Liver (tissue), 8 donors: ENCODE measurements at regions not wholly inside any gene's neighbourhood (a gene's known extent, or its start where the extent isn't known, plus 50 kb on each side); places are given as distances from the start of the nearest gene placed in this dataset.

Source experiments
- DNase-seq: peaks from one replicate; pipeline ENCODE4 v3.0.0-alpha.2; 2017; ENCODE audit warnings: low spot score
- H3K27ac ChIP-seq, 2 donors: one replicate each; pipeline ENCODE4 v1.7.0; 2013; ENCODE audit warnings: inconsistent platforms in 2 of 2, low read length in 2 of 2, control low read depth in 1 of 2, low read depth in 1 of 2, mild to moderate bottlenecking in 1 of 2
- H3K27me3 ChIP-seq, 4 donors: one replicate each; pipeline versions ENCODE4 v1.6.1 to v1.7.0; 2013; ENCODE audit warnings: low read length in 3 of 4, inconsistent platforms in 1 of 4, mild to moderate bottlenecking in 1 of 4, moderate library complexity in 1 of 4; ENCODE audit not compliant: control insufficient read depth in 4 of 4, insufficient read depth in 4 of 4
- H3K36me3 ChIP-seq, 4 donors: one replicate each; pipeline versions ENCODE4 v1.6.1 to v1.7.0; 2013; ENCODE audit warnings: low read length in 3 of 4, mild to moderate bottlenecking in 3 of 4, low read depth in 1 of 4, moderate library complexity in 1 of 4; ENCODE audit not compliant: control insufficient read depth in 4 of 4, insufficient read depth in 3 of 4
- H3K4me1 ChIP-seq, 4 donors: one replicate each; pipeline versions ENCODE4 v1.6.1 to v1.7.0; 2013; ENCODE audit warnings: low read length in 3 of 4, mild to moderate bottlenecking in 3 of 4, moderate library complexity in 1 of 4; ENCODE audit not compliant: control insufficient read depth in 4 of 4, insufficient read depth in 4 of 4
- H3K4me3 ChIP-seq, 3 donors: one replicate each; pipeline versions ENCODE4 v1.6.1 to v1.7.0; 2013; ENCODE audit warnings: low read length in 3 of 3, control low read depth in 1 of 3, low read depth in 1 of 3, mild to moderate bottlenecking in 1 of 3
- H3K9ac ChIP-seq, 2 donors: one replicate each; pipeline ENCODE4 v1.7.0; 2013; ENCODE audit warnings: low read length in 2 of 2, mild to moderate bottlenecking in 2 of 2, moderate library complexity in 2 of 2, control low read depth in 1 of 2, low read depth in 1 of 2
- H3K9me3 ChIP-seq, 4 donors: one replicate each; pipeline versions ENCODE4 v1.6.1 to v1.7.0; 2013; ENCODE audit warnings: low read length in 3 of 4; ENCODE audit not compliant: control insufficient read depth in 4 of 4
- EGR1 ChIP-seq, 2 donors: IDR thresholded peaks; 2 replicates each; pipeline ENCODE4 v1.6.1; 2016 to 2018; ENCODE audit warnings: antibody characterized with exemption in 2 of 2, low read depth in 2 of 2
- FOXA2 ChIP-seq: IDR thresholded peaks from 2 replicates; pipeline ENCODE4 v1.6.1; 2016; ENCODE audit warnings: antibody characterized with exemption
- GABPA ChIP-seq, 2 donors: IDR thresholded peaks in 1 of 2; conservative IDR thresholded peaks in 1 of 2; 2 replicates each; pipeline ENCODE4 v1.6.1; 2016; ENCODE audit warnings: antibody characterized with exemption in 2 of 2, mild to moderate bottlenecking in 1 of 2, moderate library complexity in 1 of 2
- HNF4A ChIP-seq, 2 donors: conservative IDR thresholded peaks; 2 replicates each; pipeline ENCODE4 v1.6.1; 2016; ENCODE audit warnings: antibody characterized with exemption in 2 of 2, mild to moderate bottlenecking in 2 of 2
- HNF4G ChIP-seq: IDR thresholded peaks from 2 replicates; pipeline ENCODE4 v1.6.1; 2016; ENCODE audit warnings: antibody characterized with exemption
- JUND ChIP-seq, 2 donors: IDR thresholded peaks; 2 replicates each; pipeline ENCODE4 v1.6.1; 2016; ENCODE audit warnings: antibody characterized with exemption in 2 of 2
- NR2F2 ChIP-seq: IDR thresholded peaks from 2 replicates; pipeline ENCODE4 v1.6.1; 2016; ENCODE audit warnings: antibody characterized with exemption
- RAD21 ChIP-seq, 2 donors: IDR thresholded peaks; 2 replicates each; pipeline ENCODE4 v1.6.1; 2016; ENCODE audit warnings: antibody characterized with exemption in 2 of 2, mild to moderate bottlenecking in 2 of 2
- RXRA ChIP-seq, 2 donors: IDR thresholded peaks; 2 replicates each; pipeline ENCODE4 v1.6.1; 2017 to 2018; ENCODE audit warnings: antibody characterized with exemption in 2 of 2, mild to moderate bottlenecking in 1 of 2
- SP1 ChIP-seq: IDR thresholded peaks from 2 replicates; pipeline ENCODE4 v1.6.1; 2018; ENCODE audit warnings: antibody characterized with exemption, mild to moderate bottlenecking
- TAF1 ChIP-seq: conservative IDR thresholded peaks from 2 replicates; pipeline ENCODE4 v1.6.1; 2016; ENCODE audit warnings: antibody characterized with exemption, mild to moderate bottlenecking
- YY1 ChIP-seq: IDR thresholded peaks from 2 replicates; pipeline ENCODE4 v1.6.1; 2016; ENCODE audit warnings: antibody characterized with exemption, mild to moderate bottlenecking
- WGBS: extraction: QIAGEN DNeasy Blood & Tissue Kit; methylation state at CpG from one replicate; pipeline ENCODE4 v1.1.7; 2013; 5-methylcytosine and 5-hydroxymethylcytosine counted together
- TF ChIP-seq, protein P1 (sequence below): IDR thresholded peaks from 2 replicates; pipeline ENCODE4 v1.6.1; 2016; ENCODE audit warnings: antibody characterized with exemption, mild to moderate bottlenecking
- TF ChIP-seq, protein P2 (sequence below): IDR thresholded peaks from 2 replicates; pipeline ENCODE4 v1.6.1; 2016; ENCODE audit warnings: antibody characterized with exemption
- TF ChIP-seq, protein P3 (sequence below): fragments of 150-350 bp; IDR thresholded peaks from 2 replicates; pipeline ENCODE4 v1.5.1; 2017; ENCODE audit warnings: improper control_type of control experiment, low read depth, low read length; ENCODE audit not compliant: missing input control
- TF ChIP-seq, protein P4 (sequence below): IDR thresholded peaks from 2 replicates; pipeline ENCODE4 v1.6.1; 2016; ENCODE audit warnings: antibody characterized with exemption
- TF ChIP-seq, protein P5 (sequence below): IDR thresholded peaks from 2 replicates; pipeline ENCODE4 v1.6.1; 2016; ENCODE audit warnings: antibody characterized with exemption
- donor health status: healthy.
- donor health status: healthy.
- donor health status: healthy.
- donor health status: healthy.
- donor health status: healthy.

DNA sequence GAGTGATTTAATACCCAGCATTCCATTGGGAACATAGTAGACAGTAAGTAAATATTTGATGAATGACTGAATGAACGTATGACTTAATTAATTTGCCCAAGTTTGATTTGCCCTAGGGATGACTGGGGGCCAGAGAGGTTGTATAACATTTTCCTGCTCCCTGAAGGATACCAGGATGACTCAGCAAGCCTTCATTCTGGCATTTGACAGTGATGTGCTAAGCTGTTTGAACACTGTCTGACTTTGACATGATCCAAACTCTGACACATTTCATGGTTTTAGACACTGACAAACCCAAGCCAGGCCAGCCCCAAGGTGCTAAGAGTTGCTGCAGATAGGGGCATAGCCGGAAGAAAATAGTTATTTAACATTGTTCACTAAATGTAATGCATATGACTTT is 53.4 kb upstream of the KLF12 start:
- H3K4me3 ChIP-seq = no peak overlapping the region
- H3K9ac ChIP-seq = no peak overlapping the region
- no peaks in the 10 kb centered on the region for H3K36me3 ChIP-seq
- WGBS = 60% methylated on average over 2 of the region's 2 CpGs
- no peak overlapping the region for H3K27ac ChIP-seq
- TF ChIP-seq, protein P1, sequence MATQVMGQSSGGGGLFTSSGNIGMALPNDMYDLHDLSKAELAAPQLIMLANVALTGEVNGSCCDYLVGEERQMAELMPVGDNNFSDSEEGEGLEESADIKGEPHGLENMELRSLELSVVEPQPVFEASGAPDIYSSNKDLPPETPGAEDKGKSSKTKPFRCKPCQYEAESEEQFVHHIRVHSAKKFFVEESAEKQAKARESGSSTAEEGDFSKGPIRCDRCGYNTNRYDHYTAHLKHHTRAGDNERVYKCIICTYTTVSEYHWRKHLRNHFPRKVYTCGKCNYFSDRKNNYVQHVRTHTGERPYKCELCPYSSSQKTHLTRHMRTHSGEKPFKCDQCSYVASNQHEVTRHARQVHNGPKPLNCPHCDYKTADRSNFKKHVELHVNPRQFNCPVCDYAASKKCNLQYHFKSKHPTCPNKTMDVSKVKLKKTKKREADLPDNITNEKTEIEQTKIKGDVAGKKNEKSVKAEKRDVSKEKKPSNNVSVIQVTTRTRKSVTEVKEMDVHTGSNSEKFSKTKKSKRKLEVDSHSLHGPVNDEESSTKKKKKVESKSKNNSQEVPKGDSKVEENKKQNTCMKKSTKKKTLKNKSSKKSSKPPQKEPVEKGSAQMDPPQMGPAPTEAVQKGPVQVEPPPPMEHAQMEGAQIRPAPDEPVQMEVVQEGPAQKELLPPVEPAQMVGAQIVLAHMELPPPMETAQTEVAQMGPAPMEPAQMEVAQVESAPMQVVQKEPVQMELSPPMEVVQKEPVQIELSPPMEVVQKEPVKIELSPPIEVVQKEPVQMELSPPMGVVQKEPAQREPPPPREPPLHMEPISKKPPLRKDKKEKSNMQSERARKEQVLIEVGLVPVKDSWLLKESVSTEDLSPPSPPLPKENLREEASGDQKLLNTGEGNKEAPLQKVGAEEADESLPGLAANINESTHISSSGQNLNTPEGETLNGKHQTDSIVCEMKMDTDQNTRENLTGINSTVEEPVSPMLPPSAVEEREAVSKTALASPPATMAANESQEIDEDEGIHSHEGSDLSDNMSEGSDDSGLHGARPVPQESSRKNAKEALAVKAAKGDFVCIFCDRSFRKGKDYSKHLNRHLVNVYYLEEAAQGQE = no peak
- no peak for TF ChIP-seq RAD21 (IDR thresholded peaks at IDR 0.05)
- TF ChIP-seq GABPA (IDR thresholded peaks at IDR 0.05 in 1 of 2, conservative IDR thresholded peaks at IDR 0.05 in 1 of 2) = no peak
- no peak for TF ChIP-seq FOXA2
- TF ChIP-seq, protein P2, sequence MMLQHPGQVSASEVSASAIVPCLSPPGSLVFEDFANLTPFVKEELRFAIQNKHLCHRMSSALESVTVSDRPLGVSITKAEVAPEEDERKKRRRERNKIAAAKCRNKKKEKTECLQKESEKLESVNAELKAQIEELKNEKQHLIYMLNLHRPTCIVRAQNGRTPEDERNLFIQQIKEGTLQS = no peak
- TF ChIP-seq HNF4G = no peak
- TF ChIP-seq, protein P3, sequence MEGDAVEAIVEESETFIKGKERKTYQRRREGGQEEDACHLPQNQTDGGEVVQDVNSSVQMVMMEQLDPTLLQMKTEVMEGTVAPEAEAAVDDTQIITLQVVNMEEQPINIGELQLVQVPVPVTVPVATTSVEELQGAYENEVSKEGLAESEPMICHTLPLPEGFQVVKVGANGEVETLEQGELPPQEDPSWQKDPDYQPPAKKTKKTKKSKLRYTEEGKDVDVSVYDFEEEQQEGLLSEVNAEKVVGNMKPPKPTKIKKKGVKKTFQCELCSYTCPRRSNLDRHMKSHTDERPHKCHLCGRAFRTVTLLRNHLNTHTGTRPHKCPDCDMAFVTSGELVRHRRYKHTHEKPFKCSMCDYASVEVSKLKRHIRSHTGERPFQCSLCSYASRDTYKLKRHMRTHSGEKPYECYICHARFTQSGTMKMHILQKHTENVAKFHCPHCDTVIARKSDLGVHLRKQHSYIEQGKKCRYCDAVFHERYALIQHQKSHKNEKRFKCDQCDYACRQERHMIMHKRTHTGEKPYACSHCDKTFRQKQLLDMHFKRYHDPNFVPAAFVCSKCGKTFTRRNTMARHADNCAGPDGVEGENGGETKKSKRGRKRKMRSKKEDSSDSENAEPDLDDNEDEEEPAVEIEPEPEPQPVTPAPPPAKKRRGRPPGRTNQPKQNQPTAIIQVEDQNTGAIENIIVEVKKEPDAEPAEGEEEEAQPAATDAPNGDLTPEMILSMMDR = no peak
- TF ChIP-seq, protein P4, sequence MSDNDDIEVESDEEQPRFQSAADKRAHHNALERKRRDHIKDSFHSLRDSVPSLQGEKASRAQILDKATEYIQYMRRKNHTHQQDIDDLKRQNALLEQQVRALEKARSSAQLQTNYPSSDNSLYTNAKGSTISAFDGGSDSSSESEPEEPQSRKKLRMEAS = no peak
- peak in 1 of 2 donors; percentile 37 for TF ChIP-seq RXRA (IDR thresholded peaks at IDR 0.05)
- no peak for TF ChIP-seq EGR1 (IDR thresholded peaks at IDR 0.05; ENCODE audit: low read depth in 2 of 2)
- TF ChIP-seq JUND (IDR thresholded peaks at IDR 0.05) = peak in 1 of 2 donors; percentile 31
- TF ChIP-seq, protein P5, sequence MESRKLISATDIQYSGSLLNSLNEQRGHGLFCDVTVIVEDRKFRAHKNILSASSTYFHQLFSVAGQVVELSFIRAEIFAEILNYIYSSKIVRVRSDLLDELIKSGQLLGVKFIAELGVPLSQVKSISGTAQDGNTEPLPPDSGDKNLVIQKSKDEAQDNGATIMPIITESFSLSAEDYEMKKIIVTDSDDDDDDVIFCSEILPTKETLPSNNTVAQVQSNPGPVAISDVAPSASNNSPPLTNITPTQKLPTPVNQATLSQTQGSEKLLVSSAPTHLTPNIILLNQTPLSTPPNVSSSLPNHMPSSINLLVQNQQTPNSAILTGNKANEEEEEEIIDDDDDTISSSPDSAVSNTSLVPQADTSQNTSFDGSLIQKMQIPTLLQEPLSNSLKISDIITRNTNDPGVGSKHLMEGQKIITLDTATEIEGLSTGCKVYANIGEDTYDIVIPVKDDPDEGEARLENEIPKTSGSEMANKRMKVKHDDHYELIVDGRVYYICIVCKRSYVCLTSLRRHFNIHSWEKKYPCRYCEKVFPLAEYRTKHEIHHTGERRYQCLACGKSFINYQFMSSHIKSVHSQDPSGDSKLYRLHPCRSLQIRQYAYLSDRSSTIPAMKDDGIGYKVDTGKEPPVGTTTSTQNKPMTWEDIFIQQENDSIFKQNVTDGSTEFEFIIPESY = no peak
- TF ChIP-seq TAF1 = no peak
- TF ChIP-seq SP1 = no peak
- TF ChIP-seq YY1 = no peak
- TF ChIP-seq NR2F2 = no peak
- TF ChIP-seq HNF4A (conservative IDR thresholded peaks at IDR 0.05) = peak in 1 of 2 donors; percentile 46
- DNase-seq = no peak
- H3K9me3 ChIP-seq = no peaks in the 10 kb centered on the region
- H3K27me3 ChIP-seq = no peaks in the 10 kb centered on the region
- H3K4me1 ChIP-seq = no peaks in the 10 kb centered on the region

DNA sequence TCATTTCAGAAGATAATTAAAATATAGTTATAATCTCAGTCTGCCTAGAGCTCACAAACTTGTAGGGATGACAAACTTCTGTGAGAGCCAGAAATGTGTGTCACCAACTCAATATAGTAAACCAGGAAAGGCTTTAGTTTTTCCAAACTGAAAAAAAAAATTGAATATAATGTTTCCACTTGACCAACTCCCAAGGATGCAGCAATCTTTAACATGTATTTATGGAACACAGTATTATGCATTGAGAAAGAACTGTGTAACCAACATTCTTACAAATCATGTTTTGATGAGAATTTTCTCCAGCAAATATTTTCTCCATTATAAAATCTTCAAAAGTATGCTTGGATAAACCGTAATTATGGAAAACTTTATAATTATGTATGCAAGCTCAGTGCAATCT is 50.1 kb upstream of the KLF12 start:
- H3K27me3 ChIP-seq = no peaks in the 10 kb centered on the region
- H3K9ac ChIP-seq = no peak overlapping the region
- no peaks in the 10 kb centered on the region for H3K4me1 ChIP-seq
- TF ChIP-seq, protein P4 = no peak
- TF ChIP-seq, protein P1 = no peak
- TF ChIP-seq NR2F2 (no peak), JUND (IDR thresholded peaks at IDR 0.05) (no peak), RXRA (IDR thresholded peaks at IDR 0.05) (no peak), GABPA (IDR thresholded peaks at IDR 0.05 in 1 of 2, conservative IDR thresholded peaks at IDR 0.05 in 1 of 2) (no peak)
- no peak overlapping the region for H3K4me3 ChIP-seq
- WGBS = 94% methylated on average over 1 of the region's 1 CpG
- H3K36me3 ChIP-seq = no peaks in the 10 kb centered on the region
- no peaks in the 10 kb centered on the region for H3K9me3 ChIP-seq
- H3K27ac ChIP-seq = no peak overlapping the region
- no peak for DNase-seq
